Liver (tissue), 3 donors: ENCODE measurements at regions not wholly inside any gene's neighbourhood (a gene's known extent, or its start where the extent isn't known, plus 50 kb on each side); places are given as distances from the start of the nearest gene placed in this dataset.

Experiments
- CTCF ChIP-seq: fragments of 150-350 bp; IDR thresholded peaks from 2 replicates; pipeline ENCODE4 v1.5.1; 2017; ENCODE audit warnings: improper control_type of control experiment, low read depth, low read length; ENCODE audit not compliant: missing input control
- EGR1 ChIP-seq, 2 donors: IDR thresholded peaks; 2 replicates each; pipeline ENCODE4 v1.6.1; 2016 to 2018; ENCODE audit warnings: antibody characterized with exemption in 2 of 2, low read depth in 2 of 2
- FOXA1 ChIP-seq: IDR thresholded peaks from 2 replicates; pipeline ENCODE4 v1.6.1; 2016; ENCODE audit warnings: antibody characterized with exemption
- GABPA ChIP-seq, 2 donors: IDR thresholded peaks in 1 of 2; conservative IDR thresholded peaks in 1 of 2; 2 replicates each; pipeline ENCODE4 v1.6.1; 2016; ENCODE audit warnings: antibody characterized with exemption in 2 of 2, mild to moderate bottlenecking in 1 of 2, moderate library complexity in 1 of 2
- JUND ChIP-seq, 2 donors: IDR thresholded peaks; 2 replicates each; pipeline ENCODE4 v1.6.1; 2016; ENCODE audit warnings: antibody characterized with exemption in 2 of 2
- RAD21 ChIP-seq, 2 donors: IDR thresholded peaks; 2 replicates each; pipeline ENCODE4 v1.6.1; 2016; ENCODE audit warnings: antibody characterized with exemption in 2 of 2, mild to moderate bottlenecking in 2 of 2
- RXRA ChIP-seq, 2 donors: IDR thresholded peaks; 2 replicates each; pipeline ENCODE4 v1.6.1; 2017 to 2018; ENCODE audit warnings: antibody characterized with exemption in 2 of 2, mild to moderate bottlenecking in 1 of 2
- SP1 ChIP-seq: IDR thresholded peaks from 2 replicates; pipeline ENCODE4 v1.6.1; 2018; ENCODE audit warnings: antibody characterized with exemption, mild to moderate bottlenecking
- TAF1 ChIP-seq: conservative IDR thresholded peaks from 2 replicates; pipeline ENCODE4 v1.6.1; 2016; ENCODE audit warnings: antibody characterized with exemption, mild to moderate bottlenecking
- YY1 ChIP-seq: IDR thresholded peaks from 2 replicates; pipeline ENCODE4 v1.6.1; 2016; ENCODE audit warnings: antibody characterized with exemption, mild to moderate bottlenecking
- ZBTB33 ChIP-seq: IDR thresholded peaks from 2 replicates; pipeline ENCODE4 v1.6.1; 2016; ENCODE audit warnings: antibody characterized with exemption
- TF ChIP-seq, protein P1 (sequence below): IDR thresholded peaks from 2 replicates; pipeline ENCODE4 v1.6.1; 2016; ENCODE audit warnings: antibody characterized with exemption, mild to moderate bottlenecking
- TF ChIP-seq, protein P2 (sequence below): IDR thresholded peaks from 2 replicates; pipeline ENCODE4 v1.6.1; 2016; ENCODE audit warnings: antibody characterized with exemption
- TF ChIP-seq, protein P3 (sequence below): IDR thresholded peaks from 2 replicates; pipeline ENCODE4 v1.6.1; 2016; ENCODE audit warnings: antibody characterized with exemption
- donor health status: healthy.
- donor health status: healthy.

- TF ChIP-seq, protein P1, sequence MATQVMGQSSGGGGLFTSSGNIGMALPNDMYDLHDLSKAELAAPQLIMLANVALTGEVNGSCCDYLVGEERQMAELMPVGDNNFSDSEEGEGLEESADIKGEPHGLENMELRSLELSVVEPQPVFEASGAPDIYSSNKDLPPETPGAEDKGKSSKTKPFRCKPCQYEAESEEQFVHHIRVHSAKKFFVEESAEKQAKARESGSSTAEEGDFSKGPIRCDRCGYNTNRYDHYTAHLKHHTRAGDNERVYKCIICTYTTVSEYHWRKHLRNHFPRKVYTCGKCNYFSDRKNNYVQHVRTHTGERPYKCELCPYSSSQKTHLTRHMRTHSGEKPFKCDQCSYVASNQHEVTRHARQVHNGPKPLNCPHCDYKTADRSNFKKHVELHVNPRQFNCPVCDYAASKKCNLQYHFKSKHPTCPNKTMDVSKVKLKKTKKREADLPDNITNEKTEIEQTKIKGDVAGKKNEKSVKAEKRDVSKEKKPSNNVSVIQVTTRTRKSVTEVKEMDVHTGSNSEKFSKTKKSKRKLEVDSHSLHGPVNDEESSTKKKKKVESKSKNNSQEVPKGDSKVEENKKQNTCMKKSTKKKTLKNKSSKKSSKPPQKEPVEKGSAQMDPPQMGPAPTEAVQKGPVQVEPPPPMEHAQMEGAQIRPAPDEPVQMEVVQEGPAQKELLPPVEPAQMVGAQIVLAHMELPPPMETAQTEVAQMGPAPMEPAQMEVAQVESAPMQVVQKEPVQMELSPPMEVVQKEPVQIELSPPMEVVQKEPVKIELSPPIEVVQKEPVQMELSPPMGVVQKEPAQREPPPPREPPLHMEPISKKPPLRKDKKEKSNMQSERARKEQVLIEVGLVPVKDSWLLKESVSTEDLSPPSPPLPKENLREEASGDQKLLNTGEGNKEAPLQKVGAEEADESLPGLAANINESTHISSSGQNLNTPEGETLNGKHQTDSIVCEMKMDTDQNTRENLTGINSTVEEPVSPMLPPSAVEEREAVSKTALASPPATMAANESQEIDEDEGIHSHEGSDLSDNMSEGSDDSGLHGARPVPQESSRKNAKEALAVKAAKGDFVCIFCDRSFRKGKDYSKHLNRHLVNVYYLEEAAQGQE: no peak
- no peak for TF ChIP-seq ZBTB33
- TF ChIP-seq FOXA1: no peak
- no peak for TF ChIP-seq CTCF
- no peak for TF ChIP-seq JUND (IDR thresholded peaks at IDR 0.05)
- TF ChIP-seq YY1: no peak
- TF ChIP-seq, protein P2, sequence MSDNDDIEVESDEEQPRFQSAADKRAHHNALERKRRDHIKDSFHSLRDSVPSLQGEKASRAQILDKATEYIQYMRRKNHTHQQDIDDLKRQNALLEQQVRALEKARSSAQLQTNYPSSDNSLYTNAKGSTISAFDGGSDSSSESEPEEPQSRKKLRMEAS: no peak
- no peak for TF ChIP-seq TAF1
- TF ChIP-seq EGR1 (IDR thresholded peaks at IDR 0.05; ENCODE audit: low read depth in 2 of 2): no peak
- TF ChIP-seq RXRA (IDR thresholded peaks at IDR 0.05): no peak
- no peak for TF ChIP-seq RAD21 (IDR thresholded peaks at IDR 0.05)
- no peak for TF ChIP-seq GABPA (IDR thresholded peaks at IDR 0.05 in 1 of 2, conservative IDR thresholded peaks at IDR 0.05 in 1 of 2)
- TF ChIP-seq SP1: no peak
- TF ChIP-seq, protein P3, sequence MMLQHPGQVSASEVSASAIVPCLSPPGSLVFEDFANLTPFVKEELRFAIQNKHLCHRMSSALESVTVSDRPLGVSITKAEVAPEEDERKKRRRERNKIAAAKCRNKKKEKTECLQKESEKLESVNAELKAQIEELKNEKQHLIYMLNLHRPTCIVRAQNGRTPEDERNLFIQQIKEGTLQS: no peak
These were observed 60.7 kb upstream of the BCAT1 start for GRCh38 chr12:25009496-25010092.
